ENCODE measurements at regions not wholly inside any gene's neighbourhood (a gene's known extent, or its start where the extent isn't known, plus 50 kb on each side); places are given as distances from the start of the nearest gene placed in this dataset.

DNA sequence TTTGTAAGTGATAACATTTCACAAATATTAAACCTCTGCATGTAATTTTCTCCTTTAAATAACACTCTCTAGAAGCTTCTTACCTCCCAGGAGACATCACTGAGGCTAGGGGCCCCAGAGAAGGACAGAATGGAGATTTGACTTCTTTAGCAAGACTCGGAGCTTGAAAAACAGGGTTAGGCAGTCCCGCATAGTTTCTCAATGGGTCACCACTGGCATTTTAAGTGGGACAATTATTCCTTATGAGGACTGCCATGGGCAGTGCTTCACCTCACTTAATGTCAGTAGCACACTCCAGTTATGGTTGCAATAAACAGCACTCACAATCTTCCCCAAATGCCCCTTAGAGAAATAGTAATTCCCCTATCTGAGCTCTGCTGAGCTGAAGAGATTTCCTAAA lies 66.7 kb upstream of the NOCT start:
- TF ChIP-seq, protein P1, sequence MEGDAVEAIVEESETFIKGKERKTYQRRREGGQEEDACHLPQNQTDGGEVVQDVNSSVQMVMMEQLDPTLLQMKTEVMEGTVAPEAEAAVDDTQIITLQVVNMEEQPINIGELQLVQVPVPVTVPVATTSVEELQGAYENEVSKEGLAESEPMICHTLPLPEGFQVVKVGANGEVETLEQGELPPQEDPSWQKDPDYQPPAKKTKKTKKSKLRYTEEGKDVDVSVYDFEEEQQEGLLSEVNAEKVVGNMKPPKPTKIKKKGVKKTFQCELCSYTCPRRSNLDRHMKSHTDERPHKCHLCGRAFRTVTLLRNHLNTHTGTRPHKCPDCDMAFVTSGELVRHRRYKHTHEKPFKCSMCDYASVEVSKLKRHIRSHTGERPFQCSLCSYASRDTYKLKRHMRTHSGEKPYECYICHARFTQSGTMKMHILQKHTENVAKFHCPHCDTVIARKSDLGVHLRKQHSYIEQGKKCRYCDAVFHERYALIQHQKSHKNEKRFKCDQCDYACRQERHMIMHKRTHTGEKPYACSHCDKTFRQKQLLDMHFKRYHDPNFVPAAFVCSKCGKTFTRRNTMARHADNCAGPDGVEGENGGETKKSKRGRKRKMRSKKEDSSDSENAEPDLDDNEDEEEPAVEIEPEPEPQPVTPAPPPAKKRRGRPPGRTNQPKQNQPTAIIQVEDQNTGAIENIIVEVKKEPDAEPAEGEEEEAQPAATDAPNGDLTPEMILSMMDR (IDR thresholded peaks at IDR 0.05): no peak
- TF ChIP-seq POLR2A (IDR thresholded peaks at IDR 0.05): no peak
